Endometrial microvascular endothelial cells (primary cell): ENCODE measurements at regions not wholly inside any gene's neighbourhood (a gene's known extent, or its start where the extent isn't known, plus 50 kb on each side); places are given as distances from the start of the nearest gene placed in this dataset.

Experiments
- in situ Hi-C: cut with HindIII; loops from 2 replicates; pipeline ENCODE4 v1.10.0; 2017; ENCODE audit warnings: low sequenced_read_pairs, low pct_unique_long_range_greater_than_20kb; ENCODE audit errors: inconsistent ontology term

GRCh38 chr2:16215902-16216557 lies 275.7 kb downstream of the MYCN start:
- in situ Hi-C loops: no loop called here

GRCh38 chr2:16214861-16215260 lies 274.5 kb downstream of the MYCN start:
- in situ Hi-C loops: no loop called here

- in situ Hi-C loops: no loop called here
Measured at GRCh38 chr2:16214391-16214790, 274.0 kb downstream of the MYCN start.

- in situ Hi-C loops: no loop called here
Measured at GRCh38 chr2:16212321-16212720, 272.0 kb downstream of the MYCN start.

- in situ Hi-C loops: no loop called here
Measured at GRCh38 chr2:16211341-16211740, 271.0 kb downstream of the MYCN start.

- in situ Hi-C loops: no loop called here
Measured at GRCh38 chr2:16210841-16211240, 270.5 kb downstream of the MYCN start.

GRCh38 chr2:16209799-16210198 lies 269.4 kb downstream of the MYCN start:
- in situ Hi-C loops: no loop called here

- in situ Hi-C loops: no loop called here
Measured at GRCh38 chr2:16208921-16209320, 268.6 kb downstream of the MYCN start.

GRCh38 chr2:16208241-16208797 lies 268.0 kb downstream of the MYCN start:
- in situ Hi-C loops: no loop called here

GRCh38 chr2:16207611-16208010 lies 267.3 kb downstream of the MYCN start:
- in situ Hi-C loops: no loop called here

- in situ Hi-C loops: no loop called here
Measured at GRCh38 chr2:16207151-16207550, 266.8 kb downstream of the MYCN start.

- in situ Hi-C loops: no loop called here
Measured at GRCh38 chr2:16206191-16206944, 266.0 kb downstream of the MYCN start.

- in situ Hi-C loops: no loop called here
Measured at GRCh38 chr2:16205631-16206030, 265.3 kb downstream of the MYCN start.

GRCh38 chr2:16204886-16205620 lies 264.7 kb downstream of the MYCN start:
- in situ Hi-C loops: no loop called here

GRCh38 chr2:16204251-16204650 lies 263.9 kb downstream of the MYCN start:
- in situ Hi-C loops: no loop called here

- in situ Hi-C loops: no loop called here
Measured at GRCh38 chr2:16203691-16204090, 263.3 kb downstream of the MYCN start.

GRCh38 chr2:16203069-16203468 lies 262.7 kb downstream of the MYCN start:
- in situ Hi-C loops: no loop called here

GRCh38 chr2:16202266-16203020 lies 262.1 kb downstream of the MYCN start:
- in situ Hi-C loops: no loop called here

GRCh38 chr2:16201848-16202247 lies 261.5 kb downstream of the MYCN start:
- in situ Hi-C loops: no loop called here
